H54 (cell line): ENCODE measurements at regions not wholly inside any gene's neighbourhood (a gene's known extent, or its start where the extent isn't known, plus 50 kb on each side); places are given as distances from the start of the nearest gene placed in this dataset.

Experiments used
- DNase-seq: peaks from one replicate; pipeline ENCODE4 v3.0.0; 2011; ENCODE audit warnings: low spot score, mixed read lengths; ENCODE audit not compliant: insufficient read length
- FAIRE-seq: peaks from 3 replicates; lab custom pipeline; 2011; peaks lifted over from hg19 to GRCh38; lab: Jason Lieb, UNC
- POLR2A ChIP-seq: IDR thresholded peaks from 2 replicates; pipeline ENCODE4 v1.6.1; 2011; ENCODE audit warnings: low read depth, mild to moderate bottlenecking, low read length

GRCh38 chr2:190809876-190810525, 70.6 kb upstream of the GLS start:
- FAIRE-seq = no peak
- DNase-seq = no peak
- no peak for TF ChIP-seq POLR2A

- FAIRE-seq (no peak), DNase-seq (no peak)
- no peak for TF ChIP-seq POLR2A
Observed at GRCh38 chr2:190810981-190811587, 69.5 kb upstream of the GLS start.

- no peak for FAIRE-seq
- no peak for DNase-seq
- TF ChIP-seq POLR2A = no peak
Observed at GRCh38 chr2:190811811-190812210, 68.8 kb upstream of the GLS start.

- DNase-seq = no peak
- FAIRE-seq = no peak
Observed at GRCh38 chr2:190812506-190813294, 67.9 kb upstream of the GLS start.

GRCh38 chr2:190815226-190815625, 65.4 kb upstream of the GLS start:
- no peak for TF ChIP-seq POLR2A
- no peak for FAIRE-seq
- DNase-seq = no peak

More at GRCh38 chr2:190812506-190813294, 67.9 kb upstream of the GLS start:
- TF ChIP-seq POLR2A = no peak

- DNase-seq = no peak
- TF ChIP-seq POLR2A = no peak
- no peak for FAIRE-seq
Observed at GRCh38 chr2:190817082-190817481, 63.5 kb upstream of the GLS start.

GRCh38 chr2:190819840-190820301, 60.8 kb upstream of the GLS start:
- TF ChIP-seq POLR2A = no peak
- DNase-seq (peak; percentile 11), FAIRE-seq (peak; percentile 65)

GRCh38 chr2:190820416-190820815, 60.2 kb upstream of the GLS start:
- no peak for TF ChIP-seq POLR2A
- DNase-seq (no peak), FAIRE-seq (no peak)

GRCh38 chr2:190822043-190822442, 58.6 kb upstream of the GLS start:
- TF ChIP-seq POLR2A = no peak
- DNase-seq = no peak
- no peak for FAIRE-seq

GRCh38 chr2:190827720-190828119, 52.9 kb upstream of the GLS start:
- no peak for TF ChIP-seq POLR2A

GRCh38 chr2:190829642-190830041, 51.0 kb upstream of the GLS start:
- no peak for DNase-seq
- no peak for TF ChIP-seq POLR2A
- FAIRE-seq = no peak

More at GRCh38 chr2:190827720-190828119, 52.9 kb upstream of the GLS start:
- no peak for FAIRE-seq
- DNase-seq = no peak
